ENCODE measurements at regions not wholly inside any gene's neighbourhood (a gene's known extent, or its start where the extent isn't known, plus 50 kb on each side); places are given as distances from the start of the nearest gene placed in this dataset.

GRCh38 chr1:90204023-90204590 lies 209.2 kb downstream of the ZNF326 start:
- TF ChIP-seq, protein P1, sequence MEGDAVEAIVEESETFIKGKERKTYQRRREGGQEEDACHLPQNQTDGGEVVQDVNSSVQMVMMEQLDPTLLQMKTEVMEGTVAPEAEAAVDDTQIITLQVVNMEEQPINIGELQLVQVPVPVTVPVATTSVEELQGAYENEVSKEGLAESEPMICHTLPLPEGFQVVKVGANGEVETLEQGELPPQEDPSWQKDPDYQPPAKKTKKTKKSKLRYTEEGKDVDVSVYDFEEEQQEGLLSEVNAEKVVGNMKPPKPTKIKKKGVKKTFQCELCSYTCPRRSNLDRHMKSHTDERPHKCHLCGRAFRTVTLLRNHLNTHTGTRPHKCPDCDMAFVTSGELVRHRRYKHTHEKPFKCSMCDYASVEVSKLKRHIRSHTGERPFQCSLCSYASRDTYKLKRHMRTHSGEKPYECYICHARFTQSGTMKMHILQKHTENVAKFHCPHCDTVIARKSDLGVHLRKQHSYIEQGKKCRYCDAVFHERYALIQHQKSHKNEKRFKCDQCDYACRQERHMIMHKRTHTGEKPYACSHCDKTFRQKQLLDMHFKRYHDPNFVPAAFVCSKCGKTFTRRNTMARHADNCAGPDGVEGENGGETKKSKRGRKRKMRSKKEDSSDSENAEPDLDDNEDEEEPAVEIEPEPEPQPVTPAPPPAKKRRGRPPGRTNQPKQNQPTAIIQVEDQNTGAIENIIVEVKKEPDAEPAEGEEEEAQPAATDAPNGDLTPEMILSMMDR (IDR thresholded peaks at IDR 0.05) = no peak
- TF ChIP-seq FOXP1 (CRISPR knock-in tag; IDR thresholded peaks at IDR 0.05; ENCODE audit: borderline replicate concordance) = no peak
- TF ChIP-seq MAX (CRISPR knock-in tag; IDR thresholded peaks at IDR 0.05) = no peak
- no peak for TF ChIP-seq E2F1 (CRISPR knock-in tag; IDR thresholded peaks at IDR 0.05)
- no peak for TF ChIP-seq ZNF263 (CRISPR knock-in tag; IDR thresholded peaks at IDR 0.05; ENCODE audit: low read depth)
- TF ChIP-seq FOXJ3 (CRISPR knock-in tag; IDR thresholded peaks at IDR 0.05; ENCODE audit: borderline replicate concordance) = no peak
- TF ChIP-seq ZNF416 (CRISPR knock-in tag; IDR thresholded peaks at IDR 0.05) = no peak
- TF ChIP-seq, protein P2, sequence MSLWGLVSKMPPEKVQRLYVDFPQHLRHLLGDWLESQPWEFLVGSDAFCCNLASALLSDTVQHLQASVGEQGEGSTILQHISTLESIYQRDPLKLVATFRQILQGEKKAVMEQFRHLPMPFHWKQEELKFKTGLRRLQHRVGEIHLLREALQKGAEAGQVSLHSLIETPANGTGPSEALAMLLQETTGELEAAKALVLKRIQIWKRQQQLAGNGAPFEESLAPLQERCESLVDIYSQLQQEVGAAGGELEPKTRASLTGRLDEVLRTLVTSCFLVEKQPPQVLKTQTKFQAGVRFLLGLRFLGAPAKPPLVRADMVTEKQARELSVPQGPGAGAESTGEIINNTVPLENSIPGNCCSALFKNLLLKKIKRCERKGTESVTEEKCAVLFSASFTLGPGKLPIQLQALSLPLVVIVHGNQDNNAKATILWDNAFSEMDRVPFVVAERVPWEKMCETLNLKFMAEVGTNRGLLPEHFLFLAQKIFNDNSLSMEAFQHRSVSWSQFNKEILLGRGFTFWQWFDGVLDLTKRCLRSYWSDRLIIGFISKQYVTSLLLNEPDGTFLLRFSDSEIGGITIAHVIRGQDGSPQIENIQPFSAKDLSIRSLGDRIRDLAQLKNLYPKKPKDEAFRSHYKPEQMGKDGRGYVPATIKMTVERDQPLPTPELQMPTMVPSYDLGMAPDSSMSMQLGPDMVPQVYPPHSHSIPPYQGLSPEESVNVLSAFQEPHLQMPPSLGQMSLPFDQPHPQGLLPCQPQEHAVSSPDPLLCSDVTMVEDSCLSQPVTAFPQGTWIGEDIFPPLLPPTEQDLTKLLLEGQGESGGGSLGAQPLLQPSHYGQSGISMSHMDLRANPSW (CRISPR knock-in tag; conservative IDR thresholded peaks at IDR 0.05; ENCODE audit: low read depth) = no peak
- TF ChIP-seq SMAD4 (CRISPR knock-in tag; IDR thresholded peaks at IDR 0.05) = no peak
- TF ChIP-seq ETV6 (CRISPR knock-in tag; IDR thresholded peaks at IDR 0.05) = no peak
- TF ChIP-seq ATF3 (CRISPR knock-in tag; conservative IDR thresholded peaks at IDR 0.05) = no peak

Measured in WTC11 (cell line).